ENCODE measurements at regions not wholly inside any gene's neighbourhood (a gene's known extent, or its start where the extent isn't known, plus 50 kb on each side); places are given as distances from the start of the nearest gene placed in this dataset.

GRCh38 chr1:63112155-63112900, 210.0 kb upstream of the FOXD3 start:
- DNase-seq (ENCODE audit: low read depth in 3 of 3, low spot score in 2 of 3): no peak

- no peak for DNase-seq (ENCODE audit: low read depth in 3 of 3, low spot score in 2 of 3)
These were observed 206.8 kb upstream of the FOXD3 start for GRCh38 chr1:63115527-63115926.

- DNase-seq (ENCODE audit: low read depth in 3 of 3, low spot score in 2 of 3): no peak
These were observed 206.4 kb upstream of the FOXD3 start for GRCh38 chr1:63116016-63116415.

- no peak for DNase-seq (ENCODE audit: low read depth in 3 of 3, low spot score in 2 of 3)
These were observed 202.7 kb upstream of the FOXD3 start for GRCh38 chr1:63119575-63120155.

- no peak for DNase-seq (ENCODE audit: low read depth in 3 of 3, low spot score in 2 of 3)
These were observed 200.3 kb upstream of the FOXD3 start for GRCh38 chr1:63122079-63122478.

- DNase-seq (ENCODE audit: low read depth in 3 of 3, low spot score in 2 of 3): no peak
These were observed 197.6 kb upstream of the FOXD3 start for GRCh38 chr1:63124666-63125191.

- no peak for DNase-seq (ENCODE audit: low read depth in 3 of 3, low spot score in 2 of 3)
These were observed 196.3 kb upstream of the FOXD3 start for GRCh38 chr1:63126104-63126503.

- DNase-seq (ENCODE audit: low read depth in 3 of 3, low spot score in 2 of 3): no peak
These were observed 195.0 kb upstream of the FOXD3 start for GRCh38 chr1:63127376-63127775.

GRCh38 chr1:63128556-63128955, 193.8 kb upstream of the FOXD3 start:
- DNase-seq (ENCODE audit: low read depth in 3 of 3, low spot score in 2 of 3): no peak

- no peak for DNase-seq (ENCODE audit: low read depth in 3 of 3, low spot score in 2 of 3)
These were observed 193.2 kb upstream of the FOXD3 start for GRCh38 chr1:63129184-63129583.

GRCh38 chr1:63129855-63130254, 192.5 kb upstream of the FOXD3 start:
- DNase-seq (ENCODE audit: low read depth in 3 of 3, low spot score in 2 of 3): no peak

- DNase-seq (ENCODE audit: low read depth in 3 of 3, low spot score in 2 of 3): no peak
These were observed 187.7 kb upstream of the FOXD3 start for GRCh38 chr1:63134501-63135173.

- no peak for DNase-seq (ENCODE audit: low read depth in 3 of 3, low spot score in 2 of 3)
These were observed 187.2 kb upstream of the FOXD3 start for GRCh38 chr1:63135174-63135512.

GRCh38 chr1:63135801-63136200, 186.6 kb upstream of the FOXD3 start:
- DNase-seq (ENCODE audit: low read depth in 3 of 3, low spot score in 2 of 3): no peak

GRCh38 chr1:63142001-63142400, 180.4 kb upstream of the FOXD3 start:
- no peak for DNase-seq (ENCODE audit: low read depth in 3 of 3, low spot score in 2 of 3)

GRCh38 chr1:63143482-63143881, 178.9 kb upstream of the FOXD3 start:
- no peak for DNase-seq (ENCODE audit: low read depth in 3 of 3, low spot score in 2 of 3)

- DNase-seq (ENCODE audit: low read depth in 3 of 3, low spot score in 2 of 3): no peak
These were observed 174.6 kb upstream of the FOXD3 start for GRCh38 chr1:63147783-63148182.

GRCh38 chr1:63148825-63149645, 173.3 kb upstream of the FOXD3 start:
- no peak for DNase-seq (ENCODE audit: low read depth in 3 of 3, low spot score in 2 of 3)

GRCh38 chr1:63152572-63152971, 169.8 kb upstream of the FOXD3 start:
- no peak for DNase-seq (ENCODE audit: low read depth in 3 of 3, low spot score in 2 of 3)

- no peak for DNase-seq (ENCODE audit: low read depth in 3 of 3, low spot score in 2 of 3)
These were observed 166.9 kb upstream of the FOXD3 start for GRCh38 chr1:63155437-63155836.

- DNase-seq (ENCODE audit: low read depth in 3 of 3, low spot score in 2 of 3): no peak
These were observed 165.3 kb upstream of the FOXD3 start for GRCh38 chr1:63157085-63157484.

Data from right renal cortex interstitium (tissue), 3 donors.